Loucy (cell line): ENCODE measurements at regions not wholly inside any gene's neighbourhood (a gene's known extent, or its start where the extent isn't known, plus 50 kb on each side); places are given as distances from the start of the nearest gene placed in this dataset.

ENCODE experiments used
- EZH2phosphoT487 ChIP-seq: fragments of 200-600 bp; IDR thresholded peaks from 2 replicates; pipeline ENCODE4 v1.6.1; 2018; ENCODE audit warnings: antibody characterized with exemption, mild to moderate bottlenecking, moderate library complexity, borderline replicate concordance
- TF ChIP-seq, protein P1 (sequence below): fragments of 200-600 bp; sonication (generic); conservative IDR thresholded peaks from 2 replicates; pipeline ENCODE4 v1.5.1; 2014; ENCODE audit warnings: mild to moderate bottlenecking, antibody characterized with exemption, low read length

GRCh38 chr16:63776437-63776836, 1345.4 kb downstream of the CDH11 start:
- TF ChIP-seq, protein P1, sequence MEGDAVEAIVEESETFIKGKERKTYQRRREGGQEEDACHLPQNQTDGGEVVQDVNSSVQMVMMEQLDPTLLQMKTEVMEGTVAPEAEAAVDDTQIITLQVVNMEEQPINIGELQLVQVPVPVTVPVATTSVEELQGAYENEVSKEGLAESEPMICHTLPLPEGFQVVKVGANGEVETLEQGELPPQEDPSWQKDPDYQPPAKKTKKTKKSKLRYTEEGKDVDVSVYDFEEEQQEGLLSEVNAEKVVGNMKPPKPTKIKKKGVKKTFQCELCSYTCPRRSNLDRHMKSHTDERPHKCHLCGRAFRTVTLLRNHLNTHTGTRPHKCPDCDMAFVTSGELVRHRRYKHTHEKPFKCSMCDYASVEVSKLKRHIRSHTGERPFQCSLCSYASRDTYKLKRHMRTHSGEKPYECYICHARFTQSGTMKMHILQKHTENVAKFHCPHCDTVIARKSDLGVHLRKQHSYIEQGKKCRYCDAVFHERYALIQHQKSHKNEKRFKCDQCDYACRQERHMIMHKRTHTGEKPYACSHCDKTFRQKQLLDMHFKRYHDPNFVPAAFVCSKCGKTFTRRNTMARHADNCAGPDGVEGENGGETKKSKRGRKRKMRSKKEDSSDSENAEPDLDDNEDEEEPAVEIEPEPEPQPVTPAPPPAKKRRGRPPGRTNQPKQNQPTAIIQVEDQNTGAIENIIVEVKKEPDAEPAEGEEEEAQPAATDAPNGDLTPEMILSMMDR, result no peak
- TF ChIP-seq EZH2phosphoT487, result no peak
